ENCODE measurements at regions not wholly inside any gene's neighbourhood (a gene's known extent, or its start where the extent isn't known, plus 50 kb on each side); places are given as distances from the start of the nearest gene placed in this dataset.

GRCh38 chr12:88882662-88883061, 302.4 kb upstream of the KITLG start:
- no peak overlapping the region for H3K4me3 ChIP-seq (ENCODE audit: low read length)
- DNase-seq (ENCODE audit: low read depth): no peak
- TF ChIP-seq CTCF (IDR thresholded peaks at IDR 0.05; ENCODE audit: insufficient read depth, low read depth, low read length, missing control alignments): no peak

- no peak for TF ChIP-seq CTCF (IDR thresholded peaks at IDR 0.05; ENCODE audit: insufficient read depth, low read depth, low read length, missing control alignments)
- DNase-seq (ENCODE audit: low read depth): no peak
- no peak overlapping the region for H3K4me3 ChIP-seq (ENCODE audit: low read length)
Observed at GRCh38 chr12:88880051-88880450, 299.8 kb upstream of the KITLG start.

- H3K4me3 ChIP-seq (ENCODE audit: low read length): no peak overlapping the region
- no peak for DNase-seq (ENCODE audit: low read depth)
- no peak for TF ChIP-seq CTCF (IDR thresholded peaks at IDR 0.05; ENCODE audit: insufficient read depth, low read depth, low read length, missing control alignments)
Observed at GRCh38 chr12:88878295-88878694, 298.0 kb upstream of the KITLG start.

GRCh38 chr12:88876857-88877256, 296.6 kb upstream of the KITLG start:
- DNase-seq (ENCODE audit: low read depth): peak; percentile 49
- no peak for TF ChIP-seq CTCF (IDR thresholded peaks at IDR 0.05; ENCODE audit: insufficient read depth, low read depth, low read length, missing control alignments)
- no peak overlapping the region for H3K4me3 ChIP-seq (ENCODE audit: low read length)

GRCh38 chr12:88870000-88870737, 289.9 kb upstream of the KITLG start:
- no peak for DNase-seq (ENCODE audit: low read depth)
- TF ChIP-seq CTCF (IDR thresholded peaks at IDR 0.05; ENCODE audit: insufficient read depth, low read depth, low read length, missing control alignments): no peak
- no peak overlapping the region for H3K4me3 ChIP-seq (ENCODE audit: low read length)

GRCh38 chr12:88868050-88868449, 287.8 kb upstream of the KITLG start:
- no peak for TF ChIP-seq CTCF (IDR thresholded peaks at IDR 0.05; ENCODE audit: insufficient read depth, low read depth, low read length, missing control alignments)
- no peak for DNase-seq (ENCODE audit: low read depth)
- H3K4me3 ChIP-seq (ENCODE audit: low read length): no peak overlapping the region

GRCh38 chr12:88867510-88867909, 287.2 kb upstream of the KITLG start:
- TF ChIP-seq CTCF (IDR thresholded peaks at IDR 0.05; ENCODE audit: insufficient read depth, low read depth, low read length, missing control alignments): no peak
- no peak for DNase-seq (ENCODE audit: low read depth)
- H3K4me3 ChIP-seq (ENCODE audit: low read length): no peak overlapping the region

Data from epithelial cell of esophagus (primary cell).